ENCODE measurements at regions not wholly inside any gene's neighbourhood (a gene's known extent, or its start where the extent isn't known, plus 50 kb on each side); places are given as distances from the start of the nearest gene placed in this dataset.
"Not testable (repeated sequence)": the region's sequence is repeated elsewhere in the genome, so short reads cannot be mapped to it uniquely, and the experiment has no call there.

GRCh38 chr11:80719292-80719646, 1278.4 kb upstream of the TENM4 start:
- no peak for DNase-seq

GRCh38 chr11:80718611-80719291, 1277.9 kb upstream of the TENM4 start:
- DNase-seq = no peak

- no peak for DNase-seq
These were observed 1261.4 kb upstream of the TENM4 start for GRCh38 chr11:80702264-80702663.

GRCh38 chr11:80700386-80700785, 1259.6 kb upstream of the TENM4 start:
- DNase-seq = no peak

- DNase-seq = not testable (repeated sequence)
These were observed 1258.8 kb upstream of the TENM4 start for GRCh38 chr11:80699406-80700177.

- DNase-seq = no peak
These were observed 1257.8 kb upstream of the TENM4 start for GRCh38 chr11:80698637-80699036.

GRCh38 chr11:80694385-80694784, 1253.6 kb upstream of the TENM4 start:
- no peak for DNase-seq

- DNase-seq = no peak
These were observed 1247.1 kb upstream of the TENM4 start for GRCh38 chr11:80687941-80688340.

- no peak for DNase-seq
These were observed 1246.1 kb upstream of the TENM4 start for GRCh38 chr11:80686889-80687288.

- DNase-seq = no peak
These were observed 1232.7 kb upstream of the TENM4 start for GRCh38 chr11:80673566-80673965.

GRCh38 chr11:80669620-80670019, 1228.8 kb upstream of the TENM4 start:
- no peak for DNase-seq

GRCh38 chr11:80668039-80668438, 1227.2 kb upstream of the TENM4 start:
- DNase-seq = no peak

- no peak for DNase-seq
These were observed 1215.0 kb upstream of the TENM4 start for GRCh38 chr11:80655834-80656233.

GRCh38 chr11:80650966-80651365, 1210.1 kb upstream of the TENM4 start:
- DNase-seq = no peak

GRCh38 chr11:80649186-80649585, 1208.4 kb upstream of the TENM4 start:
- DNase-seq = no peak

- DNase-seq = no peak
These were observed 1197.5 kb upstream of the TENM4 start for GRCh38 chr11:80638296-80638695.

GRCh38 chr11:80637571-80637970, 1196.7 kb upstream of the TENM4 start:
- no peak for DNase-seq

GRCh38 chr11:80636999-80637398, 1196.2 kb upstream of the TENM4 start:
- peak; percentile 67 for DNase-seq

- DNase-seq = no peak
These were observed 1194.3 kb upstream of the TENM4 start for GRCh38 chr11:80635178-80635577.

GRCh38 chr11:80632691-80633090, 1191.9 kb upstream of the TENM4 start:
- no peak for DNase-seq

GRCh38 chr11:80632156-80632555, 1191.3 kb upstream of the TENM4 start:
- DNase-seq = no peak

GRCh38 chr11:80629466-80629865, 1188.6 kb upstream of the TENM4 start:
- DNase-seq = no peak

GRCh38 chr11:80627364-80627763, 1186.5 kb upstream of the TENM4 start:
- DNase-seq = no peak

- no peak for DNase-seq
These were observed 1185.9 kb upstream of the TENM4 start for GRCh38 chr11:80626721-80627120.

- no peak for DNase-seq
These were observed 1184.7 kb upstream of the TENM4 start for GRCh38 chr11:80625563-80625962.
